Stimulated activated CD4-positive, alpha-beta T cell treated with anti-CD3 and anti-CD28 coated beads, Interleukin-1b, Interleukin-23, amount 100 ng/mL, for 24 hours (primary cell): ENCODE measurements at regions not wholly inside any gene's neighbourhood (a gene's known extent, or its start where the extent isn't known, plus 50 kb on each side); places are given as distances from the start of the nearest gene placed in this dataset.

Source experiments
- DNase-seq, 4 experiments: peaks; one replicate each; pipeline ENCODE4 v3.0.0-alpha.2; 2020; ENCODE audit warnings: low read depth in 4 of 4, low spot score in 1 of 4

DNA sequence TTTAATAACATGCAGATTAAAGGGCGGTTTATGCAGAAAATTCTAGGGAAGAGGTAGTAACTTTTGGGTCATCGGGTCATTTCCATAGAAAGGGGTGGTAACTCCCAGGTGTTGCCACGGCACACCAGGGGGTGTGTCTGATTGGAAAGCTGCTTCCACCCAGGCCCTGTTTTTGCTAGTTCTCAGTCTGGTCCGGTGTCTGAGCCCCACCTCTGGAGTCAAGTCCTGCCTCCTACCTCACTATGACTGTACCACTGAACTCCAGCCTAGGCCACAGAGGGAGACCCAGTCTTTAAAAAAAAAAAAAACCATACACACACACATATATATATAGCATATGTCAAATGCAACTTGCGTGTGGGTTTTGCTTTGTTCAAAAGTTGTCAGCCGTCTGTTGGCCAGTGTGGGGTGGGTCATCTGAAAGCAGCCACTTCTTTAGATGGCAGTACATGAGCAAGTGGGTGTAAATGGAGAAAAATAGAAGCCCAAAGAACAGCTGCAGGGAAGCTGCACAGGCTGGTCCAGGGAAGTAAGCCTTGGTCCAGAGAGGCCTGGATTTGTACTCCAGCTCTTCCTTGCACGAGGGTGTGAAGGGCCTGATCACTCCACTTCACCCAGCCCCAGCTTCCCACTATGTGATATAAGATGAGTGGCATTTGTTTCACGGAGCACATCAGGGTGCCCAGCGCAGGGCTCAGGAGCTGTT is 110.7 kb upstream of the SPRY4 start:
- no peak for DNase-seq

GRCh38 chr5:142434322-142434612 is 109.4 kb upstream of the SPRY4 start:
- no peak for DNase-seq

- no peak for DNase-seq
These were observed 108.9 kb upstream of the SPRY4 start for GRCh38 chr5:142433526-142434321.

DNA sequence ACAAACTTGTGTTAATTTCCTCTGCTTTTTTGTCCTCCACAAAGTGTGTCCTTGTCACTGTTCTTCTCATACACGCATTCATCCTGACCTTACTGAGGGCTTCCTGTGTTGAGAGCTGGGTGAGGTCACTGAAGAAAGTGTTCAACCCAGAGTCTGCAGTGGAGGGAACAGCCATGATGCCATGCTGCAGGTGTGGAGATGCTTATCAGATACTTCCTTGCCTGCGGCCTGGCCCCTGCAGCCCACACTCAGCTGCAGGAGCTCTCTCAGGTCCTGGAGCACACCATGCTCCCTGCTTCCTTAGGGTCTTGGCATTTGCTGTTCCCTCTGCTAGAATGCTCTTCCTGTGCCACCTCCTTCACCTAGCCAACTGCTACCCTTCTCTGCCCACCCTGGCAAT is 108.1 kb upstream of the SPRY4 start:
- DNase-seq = no peak

DNA sequence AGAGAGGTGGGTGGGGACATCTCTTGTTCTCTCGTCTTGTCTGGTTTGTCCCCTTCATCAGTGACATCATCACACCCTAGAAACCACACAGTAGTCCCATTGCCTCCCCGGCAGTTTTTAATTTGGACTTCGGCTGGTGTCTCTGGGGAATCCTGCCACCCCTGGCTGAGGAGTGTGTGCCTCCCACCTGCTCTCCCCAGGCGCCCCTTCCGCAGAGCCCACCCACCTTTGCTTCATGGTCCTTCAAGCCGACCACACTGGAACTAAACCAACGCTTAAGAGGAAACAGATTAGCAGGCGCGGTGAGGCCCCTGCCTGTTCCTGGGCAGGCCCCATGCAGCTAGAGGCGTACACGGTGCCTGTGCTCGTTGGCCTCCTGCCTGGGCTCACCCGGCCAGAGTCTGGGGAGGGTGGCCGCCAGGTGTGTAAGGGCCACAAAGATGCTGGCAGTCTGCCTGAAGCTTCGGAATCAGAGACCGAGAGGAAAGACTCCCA is 107.6 kb upstream of the SPRY4 start:
- no peak for DNase-seq

DNA sequence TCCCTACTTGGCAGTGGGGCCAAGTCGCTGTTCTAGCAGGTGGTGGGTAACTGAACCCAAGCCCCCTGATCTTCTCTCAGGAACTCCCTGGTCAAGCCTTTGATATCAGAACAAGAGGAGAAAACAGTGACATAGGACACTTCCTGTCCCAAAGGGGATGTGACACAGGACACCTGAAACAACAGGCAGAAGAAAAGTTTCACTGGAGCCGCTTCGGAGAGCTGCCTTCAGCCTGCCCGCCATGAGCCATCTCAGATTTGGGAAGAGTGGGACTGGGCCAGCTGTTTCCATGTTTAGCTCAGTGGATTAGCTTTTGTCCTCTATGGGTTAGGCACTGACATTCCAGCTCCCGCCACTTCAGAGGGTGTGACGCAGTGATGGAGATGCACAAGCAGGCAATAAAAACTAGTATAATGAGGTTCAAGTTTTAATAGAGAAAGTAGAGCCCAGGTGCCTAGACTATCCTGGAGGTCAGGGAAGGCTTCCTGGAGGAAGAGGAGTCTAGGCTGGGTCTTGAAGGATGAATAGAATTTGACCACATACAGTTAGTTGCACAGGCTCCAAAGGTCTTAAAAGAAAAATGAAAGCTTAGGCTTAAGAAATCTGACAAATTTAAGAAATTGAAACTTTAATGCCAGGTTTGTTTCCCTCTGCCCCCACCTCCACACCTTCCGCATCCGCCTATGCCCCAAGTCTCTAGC is 104.1 kb upstream of the SPRY4 start:
- DNase-seq = no peak

GRCh38 chr5:142428036-142428772 is 103.4 kb upstream of the SPRY4 start:
- no peak for DNase-seq

GRCh38 chr5:142427529-142427928 is 102.7 kb upstream of the SPRY4 start:
- DNase-seq = no peak

DNA sequence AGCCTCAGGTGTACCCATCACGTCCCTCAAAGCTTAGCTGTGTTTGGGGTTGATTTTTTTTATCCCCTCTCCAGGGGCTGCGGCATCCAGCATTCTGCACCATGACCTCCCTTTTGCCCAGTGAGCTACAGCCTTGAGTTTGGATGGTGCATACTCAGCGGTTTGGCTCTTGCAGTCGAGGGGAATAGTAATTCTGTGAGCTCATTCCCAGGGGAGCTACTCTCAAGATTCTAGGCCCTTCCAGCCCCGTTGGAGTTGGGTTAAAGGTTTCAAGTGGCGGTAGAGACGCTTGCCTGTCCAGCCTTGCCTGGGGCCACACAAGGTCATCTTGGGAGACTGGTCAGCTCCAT is 102.2 kb upstream of the SPRY4 start:
- DNase-seq = no peak

DNA sequence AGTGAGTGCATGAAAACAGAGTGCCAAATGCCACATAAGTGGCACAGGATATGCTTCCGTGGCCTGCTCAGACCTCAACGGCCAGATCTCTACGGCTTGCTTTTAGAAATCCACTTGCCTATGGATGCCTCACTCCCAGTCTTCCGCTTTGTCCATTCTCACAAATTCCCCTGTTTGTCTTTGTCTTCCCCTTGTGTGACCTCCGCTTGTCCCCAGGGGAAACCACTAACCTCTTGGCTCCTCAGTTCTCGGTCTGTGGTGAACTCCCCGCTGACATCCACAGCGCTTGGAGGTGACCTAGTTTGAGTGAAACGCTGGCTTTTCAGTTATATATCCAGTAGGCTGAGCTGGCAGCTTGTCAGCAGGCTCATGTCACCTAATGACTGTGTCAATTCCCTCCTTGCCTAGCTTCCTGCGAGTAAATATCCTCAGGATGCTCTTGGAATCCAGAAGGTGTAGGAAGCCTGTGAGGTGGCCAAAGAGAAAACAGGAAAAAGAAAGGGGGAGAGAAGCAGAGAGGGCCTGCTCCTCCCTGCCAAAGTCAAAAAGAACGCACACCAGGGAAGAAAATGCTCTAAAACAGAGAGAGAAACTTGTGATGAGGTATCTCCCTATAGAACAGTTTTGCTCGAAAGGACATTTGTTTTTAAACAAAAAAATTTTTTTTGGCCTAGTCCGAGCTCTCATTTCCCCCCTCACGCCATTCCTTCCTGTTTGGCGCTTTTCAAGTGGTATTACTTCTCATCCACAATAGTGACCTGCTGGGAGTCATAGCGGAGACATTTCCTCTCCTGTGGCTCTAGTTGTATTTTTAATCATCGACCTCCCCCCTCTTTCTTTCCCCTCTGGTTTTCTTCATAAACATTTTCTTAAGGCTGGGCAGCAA is 101.6 kb upstream of the SPRY4 start:
- DNase-seq = no peak

GRCh38 chr5:142425286-142426065 is 100.7 kb upstream of the SPRY4 start:
- no peak for DNase-seq

- no peak for DNase-seq
These were observed 97.6 kb upstream of the SPRY4 start for GRCh38 chr5:142422429-142422828.

- no peak for DNase-seq
These were observed 97.0 kb upstream of the SPRY4 start for GRCh38 chr5:142421621-142422397.

- DNase-seq = no peak
These were observed 96.4 kb upstream of the SPRY4 start for GRCh38 chr5:142421228-142421617.

DNA sequence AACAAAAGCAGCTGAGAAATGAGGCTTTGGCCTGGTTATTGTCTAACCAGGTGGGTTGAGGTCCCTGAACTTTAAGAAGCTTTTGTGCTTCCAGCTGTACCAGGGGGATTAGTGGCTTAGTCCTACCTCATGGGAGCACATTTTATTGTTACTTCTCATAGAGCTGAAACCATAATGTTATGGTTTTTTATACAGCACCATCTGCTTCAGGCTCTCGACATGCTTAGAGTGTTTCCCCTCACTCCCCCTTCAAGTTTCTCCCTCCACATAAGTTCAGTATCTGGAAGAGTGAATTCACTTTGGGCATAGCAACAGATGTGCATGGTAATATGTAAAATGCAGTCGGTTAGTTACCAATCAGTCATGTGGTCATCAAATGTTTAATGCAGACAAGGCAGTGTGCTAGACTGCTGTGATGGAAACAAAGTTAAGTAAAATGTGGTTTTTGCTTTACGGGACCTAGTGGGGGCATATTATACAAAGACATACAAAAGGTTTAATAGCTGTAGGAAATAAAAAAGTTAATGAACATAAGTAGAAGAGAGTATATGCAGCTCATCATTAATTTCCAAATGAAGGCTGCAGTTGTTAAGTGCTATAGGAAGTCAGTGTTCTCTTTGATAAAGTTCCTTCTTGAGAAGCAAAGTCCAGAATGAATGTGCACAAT is 95.9 kb upstream of the SPRY4 start:
- DNase-seq = no peak

GRCh38 chr5:142412581-142412980 is 87.8 kb upstream of the SPRY4 start:
- no peak for DNase-seq

DNA sequence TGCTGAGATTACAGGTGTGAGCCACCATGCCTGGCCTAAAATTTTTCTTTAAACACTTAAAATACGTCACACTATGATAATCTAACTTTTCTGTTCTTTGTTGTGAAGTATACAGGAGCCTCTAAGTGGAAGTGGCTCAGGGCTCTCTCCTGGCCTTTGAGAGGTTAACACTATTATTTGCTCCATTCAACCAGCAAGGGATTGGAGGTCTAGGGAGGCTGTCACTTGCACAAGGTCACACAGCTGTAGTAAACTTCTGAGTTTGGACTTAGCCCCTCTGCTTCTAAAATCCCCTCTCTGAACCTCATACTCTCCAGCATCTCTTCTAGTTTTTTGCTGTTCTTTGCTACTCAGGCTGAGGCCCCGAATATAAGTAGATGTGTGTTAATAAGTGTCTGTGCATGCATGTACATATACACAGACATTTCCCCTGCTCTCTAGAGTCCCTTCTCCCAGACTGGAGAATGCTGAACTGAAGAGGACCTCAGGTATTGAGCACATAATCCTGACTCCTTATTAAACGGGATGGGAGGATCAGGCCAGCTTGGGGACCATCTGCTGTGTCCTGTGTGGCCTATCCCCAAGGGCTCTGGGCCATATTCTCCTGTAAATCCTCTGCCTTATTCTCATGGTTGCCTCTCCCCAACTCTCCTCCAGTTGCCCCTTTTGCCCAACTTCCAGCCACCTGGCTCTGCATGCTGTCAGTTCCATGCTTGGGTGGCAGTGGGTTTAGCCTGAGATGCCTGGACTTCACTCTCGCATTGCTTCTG is 87.0 kb upstream of the SPRY4 start:
- no peak for DNase-seq

- no peak for DNase-seq
These were observed 86.3 kb upstream of the SPRY4 start for GRCh38 chr5:142411103-142411502.
